ENCODE measurements at regions not wholly inside any gene's neighbourhood (a gene's known extent, or its start where the extent isn't known, plus 50 kb on each side); places are given as distances from the start of the nearest gene placed in this dataset.

GRCh38 chr12:124405592-124405991 lies 110.7 kb downstream of the RFLNA start:
- H3K4me1 Mint-ChIP-seq (ENCODE audit: low read depth) = no peaks in the 10 kb centered on the region
- POLR2A ChIA-PET = no interaction called here
- DNase-seq (no peak), ATAC-seq (ENCODE audit: poor library complexity) (no peak)
- no peak overlapping the region for H3K4me3 Mint-ChIP-seq
- H3K36me3 ChIP-seq (ENCODE audit: insufficient read depth, low read length) = peaks cover 39% of the 10 kb centered on the region
- no peak overlapping the region for H3K27ac Mint-ChIP-seq
- H3K27me3 Mint-ChIP-seq = no peaks in the 10 kb centered on the region
- CTCF ChIA-PET = no interaction called here
- H3K9me3 ChIP-seq (ENCODE audit: control insufficient read depth in 1 of 2, insufficient read depth in 1 of 2, low read length in 2 of 2) = no peaks in the 10 kb centered on the region
- no peak for TF ChIP-seq CTCF (IDR thresholded peaks at IDR 0.05)
- intact Hi-C loops (cut with DNase I, micrococcal nuclease) = no loop called here
- H3K27me3 ChIP-seq (ENCODE audit: control insufficient read depth in 1 of 2, insufficient read depth in 2 of 2, low read length in 2 of 2) = no peaks in the 10 kb centered on the region
- no peak overlapping the region for H3K4me3 ChIP-seq (ENCODE audit: low read length)
- H3K27ac ChIP-seq (ENCODE audit: low read depth in 1 of 2, low read length in 2 of 2) = no peak overlapping the region
- no peaks in the 10 kb centered on the region for H3K9me3 Mint-ChIP-seq
- H3K36me3 Mint-ChIP-seq (ENCODE audit: low read depth) = peaks cover 39% of the 10 kb centered on the region
- no peaks in the 10 kb centered on the region for H3K4me1 ChIP-seq (ENCODE audit: insufficient read depth, low read length)

- CTCF ChIA-PET = no interaction called here
- no peaks in the 10 kb centered on the region for H3K4me1 ChIP-seq (ENCODE audit: insufficient read depth, low read length)
- Mint-ChIP-seq H3K4me1 (ENCODE audit: low read depth) (no peaks in the 10 kb centered on the region), H3K9me3 (no peaks in the 10 kb centered on the region), H3K36me3 (ENCODE audit: low read depth) (peaks cover 39% of the 10 kb centered on the region), H3K27me3 (no peaks in the 10 kb centered on the region), H3K4me3 (no peak overlapping the region), H3K27ac (no peak overlapping the region)
- POLR2A ChIA-PET = no interaction called here
- no peaks in the 10 kb centered on the region for H3K9me3 ChIP-seq (ENCODE audit: control insufficient read depth in 1 of 2, insufficient read depth in 1 of 2, low read length in 2 of 2)
- intact Hi-C loops (cut with DNase I, micrococcal nuclease) = no loop called here
- no peaks in the 10 kb centered on the region for H3K27me3 ChIP-seq (ENCODE audit: control insufficient read depth in 1 of 2, insufficient read depth in 2 of 2, low read length in 2 of 2)
- H3K36me3 ChIP-seq (ENCODE audit: insufficient read depth, low read length) = peaks cover 43% of the 10 kb centered on the region
- no peak overlapping the region for H3K4me3 ChIP-seq (ENCODE audit: low read length)
- TF ChIP-seq CTCF (IDR thresholded peaks at IDR 0.05) = no peak
- H3K27ac ChIP-seq (ENCODE audit: low read depth in 1 of 2, low read length in 2 of 2) = no peak overlapping the region
- DNase-seq = no peak
- ATAC-seq (ENCODE audit: poor library complexity) = no peak
These were observed 110.3 kb downstream of the RFLNA start for GRCh38 chr12:124405151-124405550.

- Histone ChIP-seq H3K27ac (ENCODE audit: low read depth in 1 of 2, low read length in 2 of 2) (no peak overlapping the region), H3K4me1 (ENCODE audit: insufficient read depth, low read length) (no peaks in the 10 kb centered on the region), H3K36me3 (ENCODE audit: insufficient read depth, low read length) (peaks cover 46% of the 10 kb centered on the region), H3K4me3 (ENCODE audit: low read length) (no peak overlapping the region), H3K27me3 (ENCODE audit: control insufficient read depth in 1 of 2, insufficient read depth in 2 of 2, low read length in 2 of 2) (no peaks in the 10 kb centered on the region), H3K9me3 (ENCODE audit: control insufficient read depth in 1 of 2, insufficient read depth in 1 of 2, low read length in 2 of 2) (no peaks in the 10 kb centered on the region)
- ChIA-PET CTCF (no interaction called here), POLR2A (no interaction called here)
- no peaks in the 10 kb centered on the region for H3K9me3 Mint-ChIP-seq
- no peaks in the 10 kb centered on the region for H3K27me3 Mint-ChIP-seq
- intact Hi-C loops (cut with DNase I, micrococcal nuclease) = no loop called here
- no peak overlapping the region for H3K27ac Mint-ChIP-seq
- TF ChIP-seq CTCF (IDR thresholded peaks at IDR 0.05) = no peak
- H3K4me3 Mint-ChIP-seq = no peak overlapping the region
- peaks cover 46% of the 10 kb centered on the region for H3K36me3 Mint-ChIP-seq (ENCODE audit: low read depth)
- H3K4me1 Mint-ChIP-seq (ENCODE audit: low read depth) = no peaks in the 10 kb centered on the region
- no peak for DNase-seq
- no peak for ATAC-seq (ENCODE audit: poor library complexity)
These were observed 109.4 kb downstream of the RFLNA start for GRCh38 chr12:124404162-124404784.

Measured in CD4-positive, alpha-beta T cell (primary cell).